Caco-2 (cell line): ENCODE measurements at regions not wholly inside any gene's neighbourhood (a gene's known extent, or its start where the extent isn't known, plus 50 kb on each side); places are given as distances from the start of the nearest gene placed in this dataset.

Experiments used
- BruUV-seq: library from RNA; stranded (reverse); fragments of 400-500 nt; replicated peaks from 2 replicates; lab custom pipeline; 2021; lab: Mats Ljungman, UMichigan
- CTCF ChIA-PET: fragments of 300-600 bp; sonication (Branson Sonifier 250); formaldehyde crosslinking; loops from one replicate; lab custom pipeline; 2022; ENCODE audit warnings: antibody characterized with exemption; lab: Charles Lee
- POLR2A ChIA-PET: fragments of 300-600 bp; sonication (Branson Sonifier 250); formaldehyde crosslinking; loops from one replicate; lab custom pipeline; 2022; ENCODE audit warnings: antibody characterized with exemption; lab: Charles Lee
- DNase-seq, 2 experiments: peaks; one replicate each; pipeline versions ENCODE4 v3.0.0 to v3.0.0-alpha.2; 2020 to 2022
- H3K27me3 ChIP-seq: replicated peaks from 2 replicates; pipeline ENCODE4 v1.6.0; 2011; ENCODE audit warnings: low read length; ENCODE audit not compliant: control insufficient read depth, insufficient read depth
- H3K36me3 ChIP-seq: 2 replicates; pipeline ENCODE4 v1.5.1; 2011; ENCODE audit warnings: low read length; ENCODE audit not compliant: control insufficient read depth, insufficient read depth
- H3K4me1 ChIP-seq: fragments of 250-450 bp; sonication (Bioruptor Pico); 2 replicates; pipeline ENCODE4 v1.5.1; 2020; ENCODE audit warnings: mild to moderate bottlenecking
- H3K4me3 ChIP-seq: 2 replicates; pipeline ENCODE4 v1.5.1; 2011; ENCODE audit warnings: low read depth, mild to moderate bottlenecking, control low read depth, low read length
- H3K9me3 ChIP-seq: fragments of 250-450 bp; sonication (Bioruptor Pico); 2 replicates; pipeline ENCODE4 v1.5.1; 2020; ENCODE audit warnings: mild to moderate bottlenecking, moderate library complexity
- H3K27ac Mint-ChIP-seq: one replicate; pipeline ENCODE4 v1.8.0; 2022; ENCODE audit warnings: mixed read lengths; ENCODE audit not compliant: unreplicated experiment
- H3K27me3 Mint-ChIP-seq: one replicate; pipeline ENCODE4 v1.8.0; 2022; ENCODE audit warnings: mixed read lengths; ENCODE audit not compliant: insufficient read depth, unreplicated experiment
- H3K36me3 Mint-ChIP-seq: one replicate; pipeline ENCODE4 v1.8.0; 2022; ENCODE audit warnings: mild to moderate bottlenecking, mixed read lengths; ENCODE audit not compliant: insufficient read depth, unreplicated experiment
- H3K4me1 Mint-ChIP-seq: one replicate; pipeline ENCODE4 v1.8.0; 2022; ENCODE audit warnings: low read depth, mixed read lengths; ENCODE audit not compliant: unreplicated experiment
- H3K4me3 Mint-ChIP-seq: one replicate; pipeline ENCODE4 v1.8.0; 2022; ENCODE audit warnings: mild to moderate bottlenecking, moderate library complexity, mixed read lengths; ENCODE audit not compliant: unreplicated experiment
- H3K9me3 Mint-ChIP-seq: one replicate; pipeline ENCODE4 v1.8.0; 2022; ENCODE audit warnings: mixed read lengths; ENCODE audit not compliant: unreplicated experiment
- CTCF ChIP-seq, 2 experiments: fragments of 200-600 bp in 1 of 2; IDR thresholded peaks; 1 replicate in 1 of 2; 2 replicates in 1 of 2; pipeline versions ENCODE4 v1.5.1 to v1.8.0; 2011 to 2022; ENCODE audit warnings: antibody characterized with exemption in 1 of 2, control low read depth in 1 of 2, inconsistent platforms in 1 of 2, low read depth in 1 of 2, low read length in 1 of 2, mild to moderate bottlenecking in 1 of 2, moderate library complexity in 1 of 2; ENCODE audit not compliant: insufficient read depth in 1 of 2, severe bottlenecking in 1 of 2, unreplicated experiment in 1 of 2
- intact Hi-C: fragments of 100-400 bp; cut with micrococcal nuclease; formaldehyde crosslinking; loops from one replicate; pipeline ENCODE4 v1.10.0; 2022; ENCODE audit not compliant: unreplicated experiment

- ChIA-PET CTCF (no interaction called here), POLR2A (no interaction called here)
- H3K36me3 Mint-ChIP-seq: no peaks in the 10 kb centered on the region
- Histone ChIP-seq H3K27me3 (no peaks in the 10 kb centered on the region), H3K4me3 (no peak overlapping the region), H3K36me3 (no peaks in the 10 kb centered on the region), H3K9me3 (no peaks in the 10 kb centered on the region), H3K4me1 (no peaks in the 10 kb centered on the region)
- no TSS peak for BruUV-seq
- H3K27me3 Mint-ChIP-seq: peaks cover 7% of the 10 kb centered on the region
- H3K9me3 Mint-ChIP-seq: no peaks in the 10 kb centered on the region
- H3K4me1 Mint-ChIP-seq: no peaks in the 10 kb centered on the region
- no peak for DNase-seq
- TF ChIP-seq CTCF (IDR thresholded peaks at IDR 0.05; ENCODE audit: insufficient read depth in 1 of 2, low read depth in 1 of 2, low read length in 1 of 2, severe bottlenecking in 1 of 2, unreplicated experiment in 1 of 2): no peak
- H3K27ac Mint-ChIP-seq: no peak overlapping the region
- intact Hi-C loops: no loop called here
- H3K4me3 Mint-ChIP-seq: no peak overlapping the region
Measured at GRCh38 chr11:122007601-122008071, 108.4 kb downstream of the BLID start.

- no TSS peak for BruUV-seq
- CTCF ChIA-PET: no interaction called here
- H3K4me1 Mint-ChIP-seq: no peaks in the 10 kb centered on the region
Measured at GRCh38 chr11:122004446-122004845, 111.6 kb downstream of the BLID start.

GRCh38 chr11:122002926-122003325 is 113.1 kb downstream of the BLID start:
- Histone ChIP-seq H3K36me3 (no peaks in the 10 kb centered on the region), H3K9me3 (no peaks in the 10 kb centered on the region; the same call in 1 of the 2 replicates), H3K4me1 (no peaks in the 10 kb centered on the region), H3K4me3 (no peak overlapping the region), H3K27me3 (no peaks in the 10 kb centered on the region)
- no peaks in the 10 kb centered on the region for H3K36me3 Mint-ChIP-seq
- no peaks in the 10 kb centered on the region for H3K4me1 Mint-ChIP-seq
- no peak for TF ChIP-seq CTCF (IDR thresholded peaks at IDR 0.05; ENCODE audit: insufficient read depth in 1 of 2, low read depth in 1 of 2, low read length in 1 of 2, severe bottlenecking in 1 of 2, unreplicated experiment in 1 of 2)
- no peak overlapping the region for H3K27ac Mint-ChIP-seq
- no peak for DNase-seq
- BruUV-seq: no TSS peak
- intact Hi-C loops: no loop called here
- ChIA-PET CTCF (no interaction called here), POLR2A (no interaction called here)
- no peaks in the 10 kb centered on the region for H3K9me3 Mint-ChIP-seq
- no peak overlapping the region for H3K4me3 Mint-ChIP-seq
- H3K27me3 Mint-ChIP-seq: peaks cover 10% of the 10 kb centered on the region

More at GRCh38 chr11:122004446-122004845, 111.6 kb downstream of the BLID start:
- H3K4me3 Mint-ChIP-seq: no peak overlapping the region
- H3K9me3 Mint-ChIP-seq: no peaks in the 10 kb centered on the region
- Histone ChIP-seq H3K36me3 (no peaks in the 10 kb centered on the region), H3K4me1 (no peaks in the 10 kb centered on the region), H3K27me3 (no peaks in the 10 kb centered on the region), H3K4me3 (no peak overlapping the region), H3K9me3 (no peaks in the 10 kb centered on the region; the same call in 1 of the 2 replicates)
- POLR2A ChIA-PET: no interaction called here
- TF ChIP-seq CTCF (IDR thresholded peaks at IDR 0.05; ENCODE audit: insufficient read depth in 1 of 2, low read depth in 1 of 2, low read length in 1 of 2, severe bottlenecking in 1 of 2, unreplicated experiment in 1 of 2): no peak
- peaks cover 7% of the 10 kb centered on the region for H3K27me3 Mint-ChIP-seq
- DNase-seq: no peak
- no peaks in the 10 kb centered on the region for H3K36me3 Mint-ChIP-seq
- intact Hi-C loops: no loop called here
- H3K27ac Mint-ChIP-seq: no peak overlapping the region
